Cardiac muscle cell (in vitro differentiated cells and primary cell): ENCODE measurements at regions not wholly inside any gene's neighbourhood (a gene's known extent, or its start where the extent isn't known, plus 50 kb on each side); places are given as distances from the start of the nearest gene placed in this dataset.
A peak's percentile ranks its signal among the peaks of the same experiment; 100 is the strongest.

Source experiments
- DNase-seq, 2 donors: peaks; one replicate each; pipeline versions ENCODE4 v3.0.0 to v3.0.0-alpha.2; 2010 to 2017; ENCODE audit warnings: low read depth in 1 of 2, low spot score in 1 of 2
- H3K27ac ChIP-seq: fragments of 200-600 bp; sonication (generic); 2 replicates; pipeline ENCODE4 v1.5.1; 2016
- H3K27me3 ChIP-seq: fragments of 200-600 bp; sonication (generic); 2 replicates; pipeline ENCODE4 v1.6.0; 2016; ENCODE audit warnings: control low read depth
- H3K36me3 ChIP-seq: fragments of 200-600 bp; sonication (generic); 2 replicates; pipeline ENCODE4 v1.5.1; 2016; ENCODE audit warnings: control low read depth
- H3K4me1 ChIP-seq: fragments of 200-600 bp; sonication (generic); 2 replicates; pipeline ENCODE4 v1.8.1; 2017; ENCODE audit warnings: low read depth, mild to moderate bottlenecking, mixed run types
- H3K4me3 ChIP-seq: fragments of 200-600 bp; sonication (generic); 2 replicates; pipeline ENCODE4 v1.5.1; 2016; ENCODE audit warnings: mild to moderate bottlenecking
- H3K9me3 ChIP-seq: fragments of 200-600 bp; sonication (generic); 2 replicates; pipeline ENCODE4 v1.5.1; 2017; ENCODE audit warnings: low read depth, mild to moderate bottlenecking, control low read depth
- CTCF ChIP-seq: IDR thresholded peaks from 2 replicates; pipeline ENCODE4 v1.5.1; 2012; ENCODE audit warnings: low read depth, mild to moderate bottlenecking, low read length

- no peak for DNase-seq
- Histone ChIP-seq H3K4me3 (no peak overlapping the region), H3K27ac (no peak overlapping the region), H3K36me3 (no peaks in the 10 kb centered on the region), H3K27me3 (no peaks in the 10 kb centered on the region), H3K4me1 (no peaks in the 10 kb centered on the region), H3K9me3 (no peaks in the 10 kb centered on the region)
- no peak for TF ChIP-seq CTCF
Observed at GRCh38 chr5:13253111-13253510, 691.4 kb downstream of the DNAH5 start.

GRCh38 chr5:13252699-13253098 lies 691.8 kb downstream of the DNAH5 start:
- no peak overlapping the region for H3K27ac ChIP-seq
- no peak for TF ChIP-seq CTCF
- H3K4me1 ChIP-seq: no peaks in the 10 kb centered on the region
- no peaks in the 10 kb centered on the region for H3K9me3 ChIP-seq
- no peaks in the 10 kb centered on the region for H3K27me3 ChIP-seq
- no peaks in the 10 kb centered on the region for H3K36me3 ChIP-seq
- no peak for DNase-seq
- no peak overlapping the region for H3K4me3 ChIP-seq

GRCh38 chr5:13251623-13252376 lies 692.7 kb downstream of the DNAH5 start:
- peak in 1 of 2 donors; percentile 8 for DNase-seq
- no peak for TF ChIP-seq CTCF

GRCh38 chr5:13250464-13251291 lies 693.8 kb downstream of the DNAH5 start:
- H3K4me1 ChIP-seq: no peaks in the 10 kb centered on the region
- TF ChIP-seq CTCF: no peak
- no peak overlapping the region for H3K4me3 ChIP-seq
- H3K36me3 ChIP-seq: no peaks in the 10 kb centered on the region
- H3K27me3 ChIP-seq: no peaks in the 10 kb centered on the region
- H3K9me3 ChIP-seq: no peaks in the 10 kb centered on the region
- H3K27ac ChIP-seq: no peak overlapping the region
- DNase-seq: peak in 1 of 2 donors; percentile 28

More at GRCh38 chr5:13251623-13252376, 692.7 kb downstream of the DNAH5 start:
- H3K4me3 ChIP-seq: no peak overlapping the region
- no peaks in the 10 kb centered on the region for H3K4me1 ChIP-seq
- no peaks in the 10 kb centered on the region for H3K27me3 ChIP-seq
- H3K36me3 ChIP-seq: no peaks in the 10 kb centered on the region
- H3K9me3 ChIP-seq: no peaks in the 10 kb centered on the region
- no peak overlapping the region for H3K27ac ChIP-seq

GRCh38 chr5:13249854-13250253 lies 694.6 kb downstream of the DNAH5 start:
- no peaks in the 10 kb centered on the region for H3K4me1 ChIP-seq
- DNase-seq: no peak
- TF ChIP-seq CTCF: no peak
- no peaks in the 10 kb centered on the region for H3K36me3 ChIP-seq
- no peaks in the 10 kb centered on the region for H3K9me3 ChIP-seq
- H3K27me3 ChIP-seq: no peaks in the 10 kb centered on the region
- no peak overlapping the region for H3K4me3 ChIP-seq
- no peak overlapping the region for H3K27ac ChIP-seq
